Right cardiac atrium (tissue), 5 donors: ENCODE measurements at regions not wholly inside any gene's neighbourhood (a gene's known extent, or its start where the extent isn't known, plus 50 kb on each side); places are given as distances from the start of the nearest gene placed in this dataset.

Source experiments
- ATAC-seq, 2 donors: fragments of 200-7000 bp; cut with Tn5 transposase; one replicate each; pipeline versions ENCODE4 v1.8.0 to v1.9.1; 2020; ENCODE audit warnings: moderate library complexity in 2 of 2, mild to moderate bottlenecking in 1 of 2
- DNase-seq, 3 donors: peaks; one replicate each; pipeline ENCODE4 v3.0.0-alpha.2; 2020
- H3K27ac ChIP-seq: one replicate; pipeline ENCODE4 v1.5.1; 2013; ENCODE audit warnings: mild to moderate bottlenecking, low read length, control low read depth, moderate library complexity
- H3K27me3 ChIP-seq: one replicate; pipeline ENCODE4 v1.6.1; 2013; ENCODE audit not compliant: control insufficient read depth, insufficient read depth
- H3K4me1 ChIP-seq: one replicate; pipeline ENCODE4 v1.6.1; 2013; ENCODE audit warnings: low read length; ENCODE audit not compliant: control insufficient read depth, insufficient read depth
- H3K4me3 ChIP-seq: one replicate; pipeline ENCODE4 v1.5.1; 2013; ENCODE audit warnings: low read length, control low read depth
- H3K9me3 ChIP-seq: one replicate; pipeline ENCODE4 v1.6.1; 2013; ENCODE audit warnings: low read length; ENCODE audit not compliant: control insufficient read depth
- WGBS: extraction: QIAGEN DNeasy Blood & Tissue Kit; methylation state at CpG from one replicate; pipeline ENCODE4 v1.1.7; 2013; 5-methylcytosine and 5-hydroxymethylcytosine counted together
- intact Hi-C, 4 donors: fragments of 100-400 bp; cut with DNase I; formaldehyde crosslinking; loops; one replicate each; pipeline versions ENCODE4 v1.11.0 to v1.14.0; 2022 to 2023
- donor health status: healthy with polysubstance abuse.
- donor health status: DM: no; HTN: yes; CAD: no.
- donor health status: DM: no; HTN: no; CAD: no.
- donor health status: DM: no; HTN: yes; CAD: no; lungs with severe emphysema.
- donor health status: DM: yes; HTN: yes; CAD: no.

DNA sequence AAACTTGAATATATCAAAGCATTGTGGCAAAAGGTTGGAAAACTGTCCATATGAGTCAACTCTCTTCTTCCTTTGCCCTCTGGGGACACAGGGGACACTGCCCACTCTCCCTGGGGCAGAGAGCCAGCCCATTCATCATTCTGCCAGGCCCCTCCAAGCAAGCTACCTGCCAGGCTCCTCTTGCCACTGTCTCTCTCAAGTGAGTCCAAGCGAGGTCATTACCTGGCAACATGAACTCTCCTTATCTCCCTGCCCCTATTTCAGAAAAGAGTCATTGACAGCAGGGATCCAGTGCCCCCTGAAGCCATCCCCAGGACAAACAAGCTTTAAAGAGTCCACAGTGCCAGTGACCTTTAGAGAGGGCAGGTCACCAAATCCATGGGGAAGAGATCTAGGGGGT, 312.7 kb upstream of the PPARGC1A start:
- no peaks in the 10 kb centered on the region for H3K4me1 ChIP-seq
- intact Hi-C loops, result no loop called here
- no peaks in the 10 kb centered on the region for H3K27me3 ChIP-seq
- no peak overlapping the region for H3K27ac ChIP-seq
- no peak for DNase-seq
- H3K9me3 ChIP-seq, result no peaks in the 10 kb centered on the region
- 82% methylated on average over 1 of the region's 1 CpG for WGBS
- no peak overlapping the region for H3K4me3 ChIP-seq
- ATAC-seq, result no peak

DNA sequence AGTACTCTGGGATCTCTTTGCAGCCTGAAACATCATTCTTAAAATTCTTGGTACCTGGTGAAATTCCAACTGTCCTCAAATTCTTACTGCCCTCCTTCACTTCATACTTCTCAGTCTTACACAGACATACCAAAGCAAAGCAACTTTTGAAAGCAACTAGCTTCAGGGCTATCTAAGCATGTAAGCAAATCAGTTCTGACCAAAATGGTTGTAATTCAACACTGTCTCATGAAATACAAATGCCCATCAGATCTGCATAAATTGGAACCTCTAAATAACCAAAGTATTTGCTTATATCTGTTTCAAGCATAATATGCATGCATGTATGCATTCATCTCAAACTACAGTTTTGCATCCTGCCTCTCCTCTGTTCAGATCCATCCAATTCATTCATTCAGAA, 308.1 kb upstream of the PPARGC1A start:
- H3K4me1 ChIP-seq, result no peaks in the 10 kb centered on the region
- H3K9me3 ChIP-seq, result no peaks in the 10 kb centered on the region
- no peak for ATAC-seq
- no peaks in the 10 kb centered on the region for H3K27me3 ChIP-seq
- no peak overlapping the region for H3K27ac ChIP-seq
- no peak for DNase-seq
- intact Hi-C loops, result no loop called here
- H3K4me3 ChIP-seq, result no peak overlapping the region

DNA sequence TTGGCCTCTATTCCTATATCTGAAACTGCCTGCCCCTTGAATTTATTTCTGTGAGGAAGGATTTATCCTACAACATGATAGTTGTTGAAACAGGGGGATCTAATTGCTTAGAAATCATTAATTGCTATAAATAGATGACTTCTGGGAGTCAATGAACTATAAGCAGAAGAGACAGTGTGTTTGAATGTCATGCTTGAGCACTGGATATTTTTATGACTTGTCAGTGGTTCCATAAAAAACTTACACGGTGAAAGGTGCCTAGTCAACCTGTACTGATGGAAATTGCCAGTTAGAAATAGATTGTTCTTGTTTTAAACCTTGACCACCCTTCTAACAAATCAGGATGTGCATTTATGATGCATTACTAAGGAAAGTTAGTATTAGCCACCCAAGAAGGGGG, 306.9 kb upstream of the PPARGC1A start:
- H3K4me3 ChIP-seq, result no peak overlapping the region
- DNase-seq, result no peak
- ATAC-seq, result peak in 1 of 2 donors; percentile 61
- WGBS, result 39% methylated on average over 1 of the region's 1 CpG
- H3K27ac ChIP-seq, result no peak overlapping the region
- no peaks in the 10 kb centered on the region for H3K4me1 ChIP-seq
- H3K9me3 ChIP-seq, result no peaks in the 10 kb centered on the region
- intact Hi-C loops, result no loop called here
- no peaks in the 10 kb centered on the region for H3K27me3 ChIP-seq

DNA sequence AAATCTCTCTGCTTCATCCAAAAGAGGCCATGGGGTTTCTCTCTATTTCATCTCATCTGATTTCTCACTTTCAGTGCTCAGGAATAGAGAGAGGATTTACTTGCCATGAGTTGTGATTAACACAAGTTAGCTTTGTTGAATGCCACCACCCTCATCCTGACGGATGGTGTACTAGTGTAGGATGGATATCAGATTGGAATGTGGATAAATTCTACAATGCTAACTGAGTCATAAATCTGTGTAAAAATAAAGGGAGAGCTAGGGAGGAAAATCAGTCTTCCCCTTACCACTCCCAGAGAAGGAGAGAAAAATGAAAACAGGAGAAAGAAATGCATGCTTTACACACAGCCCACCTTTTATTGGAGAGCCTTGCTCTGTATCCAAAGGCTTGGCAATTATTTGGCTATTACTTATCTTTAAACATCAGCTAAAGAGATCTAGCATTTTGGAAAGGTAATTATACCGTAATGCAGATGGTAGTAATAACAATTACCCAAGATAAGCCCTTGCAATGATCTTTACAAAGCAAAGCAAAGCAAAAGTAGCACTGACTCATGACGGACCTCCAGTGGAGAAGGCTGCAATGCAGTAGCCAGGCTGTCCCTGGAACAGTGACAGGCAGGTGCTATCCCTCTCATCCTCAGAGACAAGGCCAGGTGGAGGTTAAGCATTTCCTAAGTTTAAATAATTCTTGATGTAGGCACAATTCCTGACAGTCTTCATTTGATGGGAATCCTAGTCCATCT, 306.3 kb upstream of the PPARGC1A start:
- H3K4me3 ChIP-seq, result no peak overlapping the region
- intact Hi-C loops, result no loop called here
- H3K27ac ChIP-seq, result peak overlapping the region; percentile 57
- peak; percentile 59 to 74 for ATAC-seq
- 55% methylated on average over 3 of the region's 3 CpGs for WGBS
- no peaks in the 10 kb centered on the region for H3K9me3 ChIP-seq
- H3K27me3 ChIP-seq, result no peaks in the 10 kb centered on the region
- no peaks in the 10 kb centered on the region for H3K4me1 ChIP-seq
- no peak for DNase-seq

DNA sequence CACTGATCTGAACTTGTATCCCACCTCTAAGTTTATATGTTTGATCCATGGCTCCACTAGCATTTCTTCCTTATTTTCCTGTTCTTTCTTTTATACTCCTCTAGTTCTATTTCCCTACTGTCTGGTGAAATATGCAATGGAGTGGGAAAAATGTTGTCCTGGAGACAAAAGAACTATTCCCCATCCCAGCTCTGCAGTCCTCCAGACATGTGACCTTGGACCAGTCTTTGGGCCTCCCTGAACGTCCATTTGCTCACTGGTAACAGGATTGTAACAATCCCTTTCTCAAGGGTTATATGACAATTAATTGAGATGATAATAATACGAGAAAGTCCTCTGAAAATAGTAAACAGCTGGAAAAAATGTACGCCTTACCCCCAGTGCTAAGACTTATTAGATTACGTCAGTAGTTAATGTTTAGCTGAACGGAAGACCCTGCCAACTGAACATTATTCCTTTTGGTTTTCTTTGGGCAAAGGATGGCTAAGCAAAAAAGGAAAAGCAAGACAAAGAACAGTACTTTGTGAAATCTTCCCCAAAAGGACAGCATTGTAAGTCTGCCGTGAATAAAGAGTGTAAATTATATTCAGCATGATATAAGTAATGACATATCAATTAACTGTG, 302.3 kb upstream of the PPARGC1A start:
- Histone ChIP-seq H3K27ac (no peak overlapping the region), H3K4me1 (no peaks in the 10 kb centered on the region), H3K27me3 (no peaks in the 10 kb centered on the region), H3K4me3 (no peak overlapping the region), H3K9me3 (no peaks in the 10 kb centered on the region)
- 83% methylated on average over 6 of the region's 6 CpGs for WGBS
- no peak for ATAC-seq
- intact Hi-C loops, result no loop called here
- DNase-seq, result no peak

DNA sequence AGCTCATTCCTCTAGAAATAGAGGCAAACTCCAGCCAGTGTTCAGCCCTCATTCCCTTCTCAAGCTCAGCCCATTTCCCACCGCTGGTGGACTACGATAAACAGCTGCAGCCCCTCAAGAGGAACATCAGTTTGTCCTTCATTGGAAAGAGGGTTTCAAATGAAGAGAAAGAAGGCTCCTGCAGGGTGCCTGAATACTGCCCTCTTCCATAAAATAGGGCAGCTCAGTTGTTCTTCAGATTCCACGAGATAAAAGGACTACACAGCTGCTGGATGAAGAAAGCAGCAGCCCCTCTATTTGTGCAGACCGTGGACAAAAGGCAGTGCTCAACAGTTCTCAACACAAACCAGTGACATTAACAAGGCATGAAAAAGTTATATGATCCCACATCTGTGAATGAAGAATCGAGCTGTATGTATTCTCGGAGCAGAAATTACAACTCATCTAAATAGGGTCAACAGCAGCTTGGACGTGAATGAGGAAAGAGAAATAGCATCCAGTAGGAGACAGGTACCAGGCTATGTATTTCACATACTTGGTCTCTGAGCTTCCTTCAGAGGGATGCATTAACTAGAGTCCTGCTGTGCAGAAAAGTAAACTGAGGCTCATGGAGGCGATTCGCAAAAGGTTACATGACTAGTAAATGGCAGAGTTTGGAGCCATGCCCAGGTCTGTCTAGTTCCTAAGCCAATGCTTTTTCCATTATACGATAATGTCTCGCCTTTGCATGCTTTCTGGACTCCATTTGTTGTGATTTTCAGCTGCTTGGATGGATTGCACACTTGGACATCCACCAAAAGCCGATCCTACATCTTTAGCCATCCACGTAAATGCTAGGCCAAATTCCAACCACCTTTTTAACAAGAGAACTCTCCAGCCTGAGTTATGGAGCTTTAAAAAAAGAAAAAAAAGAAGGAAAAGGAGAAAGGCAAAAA, 301.2 kb upstream of the PPARGC1A start:
- Histone ChIP-seq H3K4me1 (no peaks in the 10 kb centered on the region), H3K4me3 (no peak overlapping the region), H3K27me3 (no peaks in the 10 kb centered on the region), H3K27ac (no peak overlapping the region), H3K9me3 (no peaks in the 10 kb centered on the region)
- ATAC-seq, result no peak
- WGBS, result 70% methylated on average over 13 of the region's 13 CpGs
- intact Hi-C loops, result no loop called here
- DNase-seq, result no peak

DNA sequence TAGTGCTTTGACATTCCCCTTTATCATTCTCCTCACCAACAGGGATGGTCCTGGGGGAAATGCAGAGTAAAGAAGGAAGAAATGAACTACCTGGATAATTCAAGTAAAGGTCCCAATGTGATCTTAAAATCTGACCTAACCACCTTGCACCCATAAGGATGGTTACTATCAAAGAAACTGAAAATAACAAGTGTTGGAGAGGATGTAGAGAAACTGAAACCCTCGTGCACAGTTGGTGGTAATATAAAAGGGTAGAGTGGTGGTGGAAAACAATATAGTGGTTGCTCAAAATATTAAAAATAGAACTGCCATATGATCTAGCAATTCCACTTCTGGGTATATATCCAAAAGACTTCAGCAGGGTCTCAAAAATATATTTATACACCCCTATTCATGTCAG, 298.6 kb upstream of the PPARGC1A start:
- intact Hi-C loops, result no loop called here
- Histone ChIP-seq H3K4me3 (no peak overlapping the region), H3K4me1 (no peaks in the 10 kb centered on the region), H3K9me3 (no peaks in the 10 kb centered on the region), H3K27me3 (no peaks in the 10 kb centered on the region), H3K27ac (no peak overlapping the region)
- no peak for DNase-seq
- WGBS, result 87% methylated on average over 1 of the region's 1 CpG
- no peak for ATAC-seq

GRCh38 chr4:24186466-24186865, 296.6 kb upstream of the PPARGC1A start:
- intact Hi-C loops, result no loop called here
- no peak overlapping the region for H3K27ac ChIP-seq
- no peak overlapping the region for H3K4me3 ChIP-seq
- H3K27me3 ChIP-seq, result no peaks in the 10 kb centered on the region
- ATAC-seq (no peak), DNase-seq (no peak)
- 92% methylated on average over 5 of the region's 5 CpGs for WGBS
- H3K4me1 ChIP-seq, result no peaks in the 10 kb centered on the region
- no peaks in the 10 kb centered on the region for H3K9me3 ChIP-seq

DNA sequence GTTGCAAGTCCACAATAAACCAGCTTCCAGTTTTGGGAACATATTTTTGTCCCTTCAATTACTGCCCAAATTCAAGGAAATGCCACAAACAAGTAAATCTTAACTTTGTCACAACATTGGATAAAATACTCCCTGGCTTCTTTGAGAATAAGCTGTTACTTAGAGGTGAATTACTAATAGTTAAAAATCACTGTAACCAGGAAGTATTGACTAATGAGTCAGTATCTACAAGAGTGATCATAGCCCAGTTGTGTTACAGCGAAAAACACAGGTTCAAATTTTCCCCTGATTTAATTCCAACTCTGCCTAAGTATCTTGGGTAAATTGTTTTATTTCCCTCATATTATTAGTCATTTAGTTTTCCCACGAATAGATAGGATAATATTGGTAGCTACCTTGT, 291.2 kb upstream of the PPARGC1A start:
- Histone ChIP-seq H3K4me1 (no peaks in the 10 kb centered on the region), H3K9me3 (no peaks in the 10 kb centered on the region), H3K27me3 (no peaks in the 10 kb centered on the region), H3K4me3 (no peak overlapping the region), H3K27ac (no peak overlapping the region)
- 85% methylated on average over 2 of the region's 2 CpGs for WGBS
- no peak for ATAC-seq
- intact Hi-C loops, result no loop called here
- DNase-seq, result no peak

DNA sequence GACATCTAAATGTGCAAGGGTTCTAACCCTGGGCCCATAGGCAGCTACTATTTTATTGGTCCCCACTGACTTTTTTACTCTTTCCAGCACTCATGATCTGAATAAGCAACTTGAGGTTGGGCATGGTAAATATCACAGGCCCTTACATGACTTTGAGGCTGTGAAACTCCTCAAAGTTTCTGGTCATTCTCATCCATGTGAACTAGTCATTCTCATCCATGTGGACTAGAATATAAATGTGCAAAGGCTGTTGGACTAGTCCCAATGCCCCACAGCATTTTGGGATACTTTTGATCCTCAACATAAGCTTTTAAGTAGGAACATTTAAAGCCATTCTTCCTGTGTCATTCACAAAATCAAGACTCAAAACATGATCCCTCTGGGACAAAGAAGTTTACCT, 290.7 kb upstream of the PPARGC1A start:
- no peaks in the 10 kb centered on the region for H3K27me3 ChIP-seq
- no peaks in the 10 kb centered on the region for H3K4me1 ChIP-seq
- H3K27ac ChIP-seq, result no peak overlapping the region
- ATAC-seq (no peak), DNase-seq (no peak)
- H3K4me3 ChIP-seq, result no peak overlapping the region
- intact Hi-C loops, result no loop called here
- no peaks in the 10 kb centered on the region for H3K9me3 ChIP-seq

DNA sequence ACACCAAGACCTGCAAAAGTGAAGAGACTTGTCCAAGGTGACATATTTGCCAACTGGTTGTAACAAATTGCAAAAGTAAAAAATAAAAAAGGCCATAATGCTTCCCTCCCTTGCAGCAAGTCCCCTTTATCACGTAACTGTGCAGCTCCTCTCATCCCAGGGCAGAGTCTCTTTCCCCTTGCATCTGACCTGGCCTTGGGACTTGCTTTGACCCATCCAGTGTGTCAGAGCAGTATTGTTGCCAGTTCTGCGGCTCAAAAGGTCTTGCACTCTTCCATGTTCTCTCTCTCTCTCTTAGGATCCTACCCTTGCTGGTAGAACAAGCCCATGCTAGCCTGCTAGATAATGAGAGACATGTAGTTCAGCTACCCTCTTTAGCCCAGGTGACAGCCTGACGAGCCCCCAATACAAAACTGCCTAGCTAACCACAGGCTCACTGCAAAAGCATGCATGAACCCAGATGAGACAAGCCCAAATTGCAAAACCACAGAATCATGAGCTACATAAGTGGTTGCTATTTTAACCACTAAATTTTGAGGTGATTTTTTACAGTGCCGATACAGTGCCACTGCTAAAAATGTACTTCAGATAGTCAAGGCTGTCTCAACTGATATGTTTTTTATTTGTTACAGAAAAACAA, 289.5 kb upstream of the PPARGC1A start:
- DNase-seq (no peak), ATAC-seq (no peak)
- Histone ChIP-seq H3K4me3 (no peak overlapping the region), H3K9me3 (no peaks in the 10 kb centered on the region), H3K27ac (no peak overlapping the region), H3K4me1 (no peaks in the 10 kb centered on the region), H3K27me3 (no peaks in the 10 kb centered on the region)
- intact Hi-C loops, result no loop called here
- WGBS, result 78% methylated on average over 4 of the region's 4 CpGs
